ENCODE measurements at regions not wholly inside any gene's neighbourhood (a gene's known extent, or its start where the extent isn't known, plus 50 kb on each side); places are given as distances from the start of the nearest gene placed in this dataset.

DNA sequence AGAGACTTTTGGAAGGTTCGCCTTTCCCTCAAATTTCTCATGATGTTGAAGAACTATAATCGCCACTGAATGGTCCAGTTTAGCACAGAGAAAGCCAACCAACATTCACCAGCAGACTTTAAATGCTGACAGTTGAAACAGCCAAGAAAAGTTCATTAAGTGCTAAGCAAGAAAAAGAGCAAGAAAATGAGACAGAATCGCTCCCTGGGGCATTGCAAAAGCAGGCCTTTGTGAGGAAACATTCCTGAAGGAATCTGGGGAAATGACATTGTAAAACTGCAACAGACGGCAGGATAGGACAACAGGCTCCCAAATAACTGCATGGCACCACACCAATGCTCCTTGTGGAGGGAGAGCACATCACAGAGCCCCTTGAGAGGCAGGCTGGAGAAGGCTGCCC lies 269.3 kb upstream of the ID2 start:
- Histone ChIP-seq H3K9me3 (ENCODE audit: control insufficient read depth, insufficient read depth, low read length) (no peaks in the 10 kb centered on the region), H3K9me2 (replicated peaks; ENCODE audit: control insufficient read depth, low read length) (no peaks in the 10 kb centered on the region), H3F3A (ENCODE audit: control insufficient read depth, insufficient read depth) (no peaks in the 10 kb centered on the region), H3K79me2 (ENCODE audit: control insufficient read depth, low read length) (no peaks in the 10 kb centered on the region), H3K36me3 (ENCODE audit: control insufficient read depth, low read length) (no peaks in the 10 kb centered on the region), H3K4me2 (ENCODE audit: low read length) (no peak overlapping the region), H3K27me3 (ENCODE audit: control insufficient read depth, low read length) (no peaks in the 10 kb centered on the region), H3K4me3 (ENCODE audit: low read length) (no peak overlapping the region), H3K27ac (ENCODE audit: low read depth, low read length) (no peak overlapping the region), H4K20me1 (ENCODE audit: control insufficient read depth, insufficient read depth, low read depth, low read length) (no peaks in the 10 kb centered on the region), H3K4me1 (ENCODE audit: control insufficient read depth, low read length) (no peaks in the 10 kb centered on the region)
- TF ChIP-seq, protein P1, sequence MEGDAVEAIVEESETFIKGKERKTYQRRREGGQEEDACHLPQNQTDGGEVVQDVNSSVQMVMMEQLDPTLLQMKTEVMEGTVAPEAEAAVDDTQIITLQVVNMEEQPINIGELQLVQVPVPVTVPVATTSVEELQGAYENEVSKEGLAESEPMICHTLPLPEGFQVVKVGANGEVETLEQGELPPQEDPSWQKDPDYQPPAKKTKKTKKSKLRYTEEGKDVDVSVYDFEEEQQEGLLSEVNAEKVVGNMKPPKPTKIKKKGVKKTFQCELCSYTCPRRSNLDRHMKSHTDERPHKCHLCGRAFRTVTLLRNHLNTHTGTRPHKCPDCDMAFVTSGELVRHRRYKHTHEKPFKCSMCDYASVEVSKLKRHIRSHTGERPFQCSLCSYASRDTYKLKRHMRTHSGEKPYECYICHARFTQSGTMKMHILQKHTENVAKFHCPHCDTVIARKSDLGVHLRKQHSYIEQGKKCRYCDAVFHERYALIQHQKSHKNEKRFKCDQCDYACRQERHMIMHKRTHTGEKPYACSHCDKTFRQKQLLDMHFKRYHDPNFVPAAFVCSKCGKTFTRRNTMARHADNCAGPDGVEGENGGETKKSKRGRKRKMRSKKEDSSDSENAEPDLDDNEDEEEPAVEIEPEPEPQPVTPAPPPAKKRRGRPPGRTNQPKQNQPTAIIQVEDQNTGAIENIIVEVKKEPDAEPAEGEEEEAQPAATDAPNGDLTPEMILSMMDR (IDR thresholded peaks at IDR 0.05; ENCODE audit: low read depth, low read length, poor library complexity, severe bottlenecking) = no peak
- no peak for TF ChIP-seq EZH2phosphoT487 (IDR thresholded peaks at IDR 0.05; ENCODE audit: borderline replicate concordance, low read length)

DNA sequence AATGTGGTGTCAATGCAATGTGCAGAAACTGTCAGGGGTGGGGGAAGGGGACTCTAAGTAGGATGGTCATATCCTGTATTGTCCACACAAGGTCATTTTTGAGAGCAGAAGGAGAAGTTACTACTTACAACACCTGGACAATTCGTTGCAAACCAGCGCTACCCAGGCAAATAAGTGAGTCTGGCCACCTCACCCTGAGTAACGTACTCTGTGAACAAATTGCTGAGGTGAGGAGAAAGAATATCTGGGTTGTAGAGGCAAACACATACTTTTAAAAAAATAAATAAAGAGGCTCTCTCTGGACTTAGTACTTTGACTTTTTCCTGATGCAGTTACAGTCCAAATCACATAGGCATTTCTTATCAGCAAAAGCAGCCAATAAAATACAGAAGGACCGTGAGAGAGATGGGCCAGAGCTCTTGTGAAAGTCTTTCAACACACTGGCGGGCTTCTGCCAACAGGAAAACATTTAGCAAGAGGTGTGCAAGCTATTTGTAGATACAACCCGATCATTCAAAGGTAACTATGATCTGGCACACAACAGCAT lies 268.2 kb upstream of the ID2 start:
- H3K4me1 ChIP-seq (ENCODE audit: control insufficient read depth, low read length) = no peaks in the 10 kb centered on the region
- H4K20me1 ChIP-seq (ENCODE audit: control insufficient read depth, insufficient read depth, low read depth, low read length) = no peaks in the 10 kb centered on the region
- no peaks in the 10 kb centered on the region for H3K9me3 ChIP-seq (ENCODE audit: control insufficient read depth, insufficient read depth, low read length)
- no peak overlapping the region for H3K4me2 ChIP-seq (ENCODE audit: low read length)
- H3K27me3 ChIP-seq (ENCODE audit: control insufficient read depth, low read length) = no peaks in the 10 kb centered on the region
- H3K9me2 ChIP-seq (replicated peaks; ENCODE audit: control insufficient read depth, low read length) = no peaks in the 10 kb centered on the region
- no peak overlapping the region for H3K4me3 ChIP-seq (ENCODE audit: low read length)
- no peaks in the 10 kb centered on the region for H3K36me3 ChIP-seq (ENCODE audit: control insufficient read depth, low read length)
- no peak overlapping the region for H3K27ac ChIP-seq (ENCODE audit: low read depth, low read length)
- TF ChIP-seq EZH2phosphoT487 (IDR thresholded peaks at IDR 0.05; ENCODE audit: borderline replicate concordance, low read length) = no peak
- TF ChIP-seq, protein P1 (IDR thresholded peaks at IDR 0.05; ENCODE audit: low read depth, low read length, poor library complexity, severe bottlenecking) = no peak
- H3K79me2 ChIP-seq (ENCODE audit: control insufficient read depth, low read length) = no peaks in the 10 kb centered on the region
- H3F3A ChIP-seq (ENCODE audit: control insufficient read depth, insufficient read depth) = no peaks in the 10 kb centered on the region

DNA sequence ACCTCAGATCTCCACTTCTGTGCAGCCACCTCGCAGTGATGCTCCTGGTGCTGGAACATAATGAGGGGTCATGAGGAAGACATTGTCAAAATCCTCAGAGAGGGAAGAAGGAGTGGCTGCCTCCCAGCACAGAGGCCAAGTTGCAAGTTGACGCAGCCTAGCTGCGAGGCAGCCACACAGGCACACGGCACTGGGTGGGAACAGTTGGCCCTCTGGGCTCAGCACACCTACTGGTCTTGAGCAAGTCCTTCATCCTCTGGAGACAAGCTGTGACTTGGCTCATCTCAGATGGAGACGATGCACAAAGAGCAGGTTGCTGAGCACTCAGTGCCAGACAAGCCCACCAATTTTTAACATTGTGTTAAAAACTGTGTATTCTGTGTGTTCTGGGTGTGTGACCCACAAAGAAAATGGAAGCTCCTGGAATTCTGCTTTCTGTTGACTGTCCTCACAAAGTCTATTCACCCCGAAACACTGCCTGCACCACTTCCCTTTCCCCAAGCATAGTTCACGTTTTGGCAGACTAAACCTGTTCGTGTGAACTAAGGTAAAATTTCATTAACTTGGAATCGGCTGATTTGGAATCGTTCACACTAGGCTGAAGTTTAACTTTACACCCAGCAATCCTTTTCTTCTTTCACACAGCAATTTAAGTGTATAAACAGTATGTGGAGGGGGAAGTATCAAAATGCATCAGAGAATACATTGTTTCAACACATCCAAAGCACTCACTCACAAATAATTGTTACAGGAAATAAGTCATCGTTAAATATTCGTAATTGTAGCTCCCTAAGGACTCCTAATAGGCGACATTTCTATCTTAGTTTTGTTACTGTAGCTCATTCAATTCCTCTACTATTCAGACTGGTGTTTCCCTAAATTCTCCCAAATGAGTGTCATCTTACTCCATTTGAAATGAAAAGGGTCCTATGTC lies 266.6 kb upstream of the ID2 start:
- Histone ChIP-seq H3K4me2 (ENCODE audit: low read length) (no peak overlapping the region), H3K27ac (ENCODE audit: low read depth, low read length) (no peak overlapping the region), H3K9me2 (replicated peaks; ENCODE audit: control insufficient read depth, low read length) (no peaks in the 10 kb centered on the region), H3K9me3 (ENCODE audit: control insufficient read depth, insufficient read depth, low read length) (no peaks in the 10 kb centered on the region), H4K20me1 (ENCODE audit: control insufficient read depth, insufficient read depth, low read depth, low read length) (no peaks in the 10 kb centered on the region), H3K27me3 (ENCODE audit: control insufficient read depth, low read length) (no peaks in the 10 kb centered on the region), H3F3A (ENCODE audit: control insufficient read depth, insufficient read depth) (no peaks in the 10 kb centered on the region), H3K79me2 (ENCODE audit: control insufficient read depth, low read length) (no peaks in the 10 kb centered on the region), H3K4me1 (ENCODE audit: control insufficient read depth, low read length) (no peaks in the 10 kb centered on the region), H3K36me3 (ENCODE audit: control insufficient read depth, low read length) (no peaks in the 10 kb centered on the region), H3K4me3 (ENCODE audit: low read length) (no peak overlapping the region)
- no peak for TF ChIP-seq EZH2phosphoT487 (IDR thresholded peaks at IDR 0.05; ENCODE audit: borderline replicate concordance, low read length)

DNA sequence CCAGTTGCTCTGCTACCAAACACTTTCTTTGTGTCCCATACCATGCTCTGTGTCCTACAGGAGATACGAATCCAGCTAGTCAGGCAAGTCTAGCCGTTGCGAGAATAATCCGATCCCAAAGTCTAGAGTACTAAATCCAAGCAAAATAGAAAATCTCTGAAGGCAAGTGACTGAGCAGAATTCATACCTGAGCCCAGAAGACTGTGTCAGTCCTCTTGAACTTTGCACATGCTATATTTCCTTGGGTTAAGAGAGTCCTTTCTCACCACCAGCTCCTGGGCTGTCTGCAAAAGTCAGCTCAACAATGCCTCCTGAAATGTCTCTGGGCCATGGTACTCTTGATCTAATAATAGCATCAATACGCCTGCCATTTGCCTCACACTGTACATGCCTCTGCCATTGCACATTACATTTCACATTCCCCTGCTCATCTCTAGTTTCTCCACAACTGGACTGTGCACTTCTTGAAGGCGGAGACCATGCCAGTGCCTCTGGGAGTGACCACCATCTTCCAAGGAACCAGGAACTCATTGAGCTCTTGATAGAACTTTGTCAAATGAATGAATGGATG lies 265.8 kb upstream of the ID2 start:
- no peak overlapping the region for H3K4me2 ChIP-seq (ENCODE audit: low read length)
- H3K27ac ChIP-seq (ENCODE audit: low read depth, low read length) = no peak overlapping the region
- H3K9me2 ChIP-seq (replicated peaks; ENCODE audit: control insufficient read depth, low read length) = no peaks in the 10 kb centered on the region
- no peaks in the 10 kb centered on the region for H3F3A ChIP-seq (ENCODE audit: control insufficient read depth, insufficient read depth)
- H4K20me1 ChIP-seq (ENCODE audit: control insufficient read depth, insufficient read depth, low read depth, low read length) = no peaks in the 10 kb centered on the region
- no peaks in the 10 kb centered on the region for H3K79me2 ChIP-seq (ENCODE audit: control insufficient read depth, low read length)
- no peaks in the 10 kb centered on the region for H3K27me3 ChIP-seq (ENCODE audit: control insufficient read depth, low read length)
- no peak for TF ChIP-seq EZH2phosphoT487 (IDR thresholded peaks at IDR 0.05; ENCODE audit: borderline replicate concordance, low read length)
- TF ChIP-seq, protein P1 (IDR thresholded peaks at IDR 0.05; ENCODE audit: low read depth, low read length, poor library complexity, severe bottlenecking) = no peak
- no peak overlapping the region for H3K4me3 ChIP-seq (ENCODE audit: low read length)
- no peaks in the 10 kb centered on the region for H3K4me1 ChIP-seq (ENCODE audit: control insufficient read depth, low read length)
- H3K9me3 ChIP-seq (ENCODE audit: control insufficient read depth, insufficient read depth, low read length) = no peaks in the 10 kb centered on the region
- no peaks in the 10 kb centered on the region for H3K36me3 ChIP-seq (ENCODE audit: control insufficient read depth, low read length)

Data from DOHH2 (cell line).